Neural cell (in vitro differentiated cells): ENCODE measurements at regions not wholly inside any gene's neighbourhood (a gene's known extent, or its start where the extent isn't known, plus 50 kb on each side); places are given as distances from the start of the nearest gene placed in this dataset.

ENCODE experiments used
- H2AFZ ChIP-seq: fragments of 200-600, 300-800 bp; sonication (generic), shearing (Covaris generic); 2 replicates; pipeline ENCODE4 v1.6.0; 2014; ENCODE audit warnings: low read depth, mild to moderate bottlenecking, antibody characterized with exemption, low read length, moderate library complexity
- H3F3A ChIP-seq: fragments of 200-600 bp; shearing (Covaris generic); 2 replicates; pipeline ENCODE4 v1.6.1; 2016; ENCODE audit warnings: mild to moderate bottlenecking, moderate library complexity, mixed read lengths, antibody characterized with exemption, low read length; ENCODE audit not compliant: insufficient read depth, poor library complexity, severe bottlenecking
- H3K27ac ChIP-seq: fragments of 200-600, 300-800 bp; sonication (generic), shearing (Covaris generic); 2 replicates; pipeline ENCODE4 v1.5.1; 2014; ENCODE audit warnings: mild to moderate bottlenecking, low read length, moderate library complexity
- H3K27me3 ChIP-seq: fragments of 300-800, 200-600 bp; sonication (generic), shearing (Covaris generic); 2 replicates; pipeline ENCODE4 v1.6.0; 2014; ENCODE audit warnings: mild to moderate bottlenecking, low read depth, low read length, moderate library complexity; ENCODE audit not compliant: insufficient read depth
- H3K36me3 ChIP-seq: fragments of 300-800, 200-600 bp; sonication (generic), shearing (Covaris generic); 2 replicates; pipeline ENCODE4 v1.5.1; 2014; ENCODE audit warnings: mild to moderate bottlenecking, antibody characterized with exemption, low read length, moderate library complexity; ENCODE audit not compliant: insufficient read depth
- H3K4me2 ChIP-seq: fragments of 300-800, 200-600 bp; sonication (generic), shearing (Covaris generic); 2 replicates; pipeline ENCODE4 v1.6.0; 2014; ENCODE audit warnings: mild to moderate bottlenecking, low read length
- H3K4me3 ChIP-seq: fragments of 300-800, 200-600 bp; sonication (generic), shearing (Covaris generic); 2 replicates; pipeline ENCODE4 v1.5.1; 2014; ENCODE audit warnings: mild to moderate bottlenecking, low read length, moderate library complexity
- H3K79me2 ChIP-seq: fragments of 200-600 bp; shearing (Covaris generic); replicated peaks from 2 replicates; pipeline ENCODE4 v1.6.0; 2014; ENCODE audit warnings: mild to moderate bottlenecking, low read length, moderate library complexity; ENCODE audit not compliant: insufficient read depth
- H3K9ac ChIP-seq: fragments of 300-800, 200-600 bp; sonication (generic), shearing (Covaris generic); 2 replicates; pipeline ENCODE4 v1.6.1; 2016; ENCODE audit warnings: mild to moderate bottlenecking, low read length, mixed read lengths
- H3K9me2 ChIP-seq: fragments of 200-600 bp; shearing (Covaris generic); 2 replicates; pipeline ENCODE4 v1.6.1; 2016; ENCODE audit warnings: mild to moderate bottlenecking, low read length, mixed read lengths; ENCODE audit not compliant: insufficient read depth
- H3K9me3 ChIP-seq: fragments of 200-600, 300-800 bp; sonication (generic), shearing (Covaris generic); 2 replicates; pipeline ENCODE4 v1.6.1; 2016; ENCODE audit warnings: mild to moderate bottlenecking, mixed run types, low read length, moderate library complexity, mixed read lengths
- H4K20me1 ChIP-seq: fragments of 200-600 bp; shearing (Covaris generic); 2 replicates; pipeline ENCODE4 v1.6.1; 2016; ENCODE audit warnings: mild to moderate bottlenecking, mixed run types; ENCODE audit not compliant: insufficient read depth
- CTCF ChIP-seq: fragments of 450-650 bp; IDR thresholded peaks from 2 replicates; pipeline ENCODE4 v1.5.1; 2014; ENCODE audit warnings: antibody characterized with exemption, mild to moderate bottlenecking, moderate library complexity; ENCODE audit not compliant: poor library complexity, severe bottlenecking
- EP300 ChIP-seq: fragments of 450-650 bp; conservative IDR thresholded peaks from 2 replicates; pipeline ENCODE4 v1.6.1; 2014; ENCODE audit warnings: antibody characterized with exemption, mild to moderate bottlenecking, moderate library complexity; ENCODE audit not compliant: poor library complexity, severe bottlenecking
- MXI1 ChIP-seq: fragments of 450-650 bp; conservative IDR thresholded peaks from 2 replicates; pipeline ENCODE4 v1.6.1; 2014; ENCODE audit warnings: antibody characterized with exemption, mild to moderate bottlenecking; ENCODE audit not compliant: poor library complexity, severe bottlenecking
- POLR2AphosphoS5 ChIP-seq: IDR thresholded peaks from 2 replicates; pipeline ENCODE4 v1.6.1; 2012
- RAD21 ChIP-seq: fragments of 450-650 bp; conservative IDR thresholded peaks from 2 replicates; pipeline ENCODE4 v1.6.1; 2014; ENCODE audit warnings: antibody characterized with exemption, mild to moderate bottlenecking, moderate library complexity
- SMC3 ChIP-seq: fragments of 450-650 bp; conservative IDR thresholded peaks from 2 replicates; pipeline ENCODE4 v1.6.1; 2014; ENCODE audit warnings: antibody characterized with exemption, mild to moderate bottlenecking, moderate library complexity; ENCODE audit not compliant: poor library complexity
- TAF1 ChIP-seq: IDR thresholded peaks from 2 replicates; pipeline ENCODE4 v1.6.1; 2012; ENCODE audit warnings: low read depth
- TF ChIP-seq, protein P1 (sequence below): IDR thresholded peaks from 2 replicates; pipeline ENCODE4 v1.6.1; 2012; ENCODE audit warnings: borderline replicate concordance

GRCh38 chr21:15410853-15411252 lies 318.9 kb upstream of the USP25 start:
- H3K4me2 ChIP-seq = no peak overlapping the region
- no peak for TF ChIP-seq POLR2AphosphoS5
- no peak for TF ChIP-seq TAF1
- no peak for TF ChIP-seq SMC3
- TF ChIP-seq, protein P1, sequence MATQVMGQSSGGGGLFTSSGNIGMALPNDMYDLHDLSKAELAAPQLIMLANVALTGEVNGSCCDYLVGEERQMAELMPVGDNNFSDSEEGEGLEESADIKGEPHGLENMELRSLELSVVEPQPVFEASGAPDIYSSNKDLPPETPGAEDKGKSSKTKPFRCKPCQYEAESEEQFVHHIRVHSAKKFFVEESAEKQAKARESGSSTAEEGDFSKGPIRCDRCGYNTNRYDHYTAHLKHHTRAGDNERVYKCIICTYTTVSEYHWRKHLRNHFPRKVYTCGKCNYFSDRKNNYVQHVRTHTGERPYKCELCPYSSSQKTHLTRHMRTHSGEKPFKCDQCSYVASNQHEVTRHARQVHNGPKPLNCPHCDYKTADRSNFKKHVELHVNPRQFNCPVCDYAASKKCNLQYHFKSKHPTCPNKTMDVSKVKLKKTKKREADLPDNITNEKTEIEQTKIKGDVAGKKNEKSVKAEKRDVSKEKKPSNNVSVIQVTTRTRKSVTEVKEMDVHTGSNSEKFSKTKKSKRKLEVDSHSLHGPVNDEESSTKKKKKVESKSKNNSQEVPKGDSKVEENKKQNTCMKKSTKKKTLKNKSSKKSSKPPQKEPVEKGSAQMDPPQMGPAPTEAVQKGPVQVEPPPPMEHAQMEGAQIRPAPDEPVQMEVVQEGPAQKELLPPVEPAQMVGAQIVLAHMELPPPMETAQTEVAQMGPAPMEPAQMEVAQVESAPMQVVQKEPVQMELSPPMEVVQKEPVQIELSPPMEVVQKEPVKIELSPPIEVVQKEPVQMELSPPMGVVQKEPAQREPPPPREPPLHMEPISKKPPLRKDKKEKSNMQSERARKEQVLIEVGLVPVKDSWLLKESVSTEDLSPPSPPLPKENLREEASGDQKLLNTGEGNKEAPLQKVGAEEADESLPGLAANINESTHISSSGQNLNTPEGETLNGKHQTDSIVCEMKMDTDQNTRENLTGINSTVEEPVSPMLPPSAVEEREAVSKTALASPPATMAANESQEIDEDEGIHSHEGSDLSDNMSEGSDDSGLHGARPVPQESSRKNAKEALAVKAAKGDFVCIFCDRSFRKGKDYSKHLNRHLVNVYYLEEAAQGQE = no peak
- TF ChIP-seq RAD21 = no peak
- TF ChIP-seq CTCF = no peak
- no peak overlapping the region for H3K4me3 ChIP-seq
- H3K9me3 ChIP-seq = no peaks in the 10 kb centered on the region
- H3K9me2 ChIP-seq = no peaks in the 10 kb centered on the region
- H4K20me1 ChIP-seq = no peaks in the 10 kb centered on the region
- H3K9ac ChIP-seq = no peak overlapping the region
- no peak overlapping the region for H2AFZ ChIP-seq
- no peaks in the 10 kb centered on the region for H3F3A ChIP-seq
- no peak overlapping the region for H3K27ac ChIP-seq
- no peaks in the 10 kb centered on the region for H3K36me3 ChIP-seq
- H3K79me2 ChIP-seq = no peaks in the 10 kb centered on the region
- no peaks in the 10 kb centered on the region for H3K27me3 ChIP-seq

DNA sequence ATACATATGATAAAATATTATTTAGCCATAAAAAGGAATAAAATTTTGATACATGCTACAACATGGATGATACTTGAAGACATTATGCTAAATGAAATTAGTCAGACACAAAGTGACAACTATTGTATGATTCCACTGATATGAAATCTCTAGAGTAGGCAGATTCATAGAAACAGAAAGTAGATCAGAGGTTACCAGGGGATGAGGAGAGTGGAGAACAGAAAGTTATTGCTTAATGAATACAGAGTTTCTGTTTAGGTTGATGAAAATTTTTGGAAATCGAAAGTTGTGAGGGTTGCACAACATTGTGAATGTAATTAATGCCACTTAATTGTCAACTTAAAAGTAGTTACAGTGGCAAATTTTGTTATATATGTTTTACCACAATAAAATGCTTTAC lies 315.7 kb upstream of the USP25 start:
- Histone ChIP-seq H3F3A (no peaks in the 10 kb centered on the region), H3K36me3 (no peaks in the 10 kb centered on the region), H3K4me3 (no peak overlapping the region), H3K27ac (no peak overlapping the region), H3K9me3 (no peaks in the 10 kb centered on the region), H3K79me2 (no peaks in the 10 kb centered on the region), H3K27me3 (no peaks in the 10 kb centered on the region), H4K20me1 (no peaks in the 10 kb centered on the region), H3K4me2 (no peak overlapping the region), H3K9me2 (no peaks in the 10 kb centered on the region), H2AFZ (no peak overlapping the region), H3K9ac (no peak overlapping the region)
- TF ChIP-seq POLR2AphosphoS5 (no peak), EP300 (no peak), MXI1 (no peak)
- TF ChIP-seq, protein P1 = no peak
